GM12892 (cell line): ENCODE measurements at regions not wholly inside any gene's neighbourhood (a gene's known extent, or its start where the extent isn't known, plus 50 kb on each side); places are given as distances from the start of the nearest gene placed in this dataset.

ENCODE experiments used
- POLR2A ChIP-seq: IDR thresholded peaks from 2 replicates; pipeline ENCODE4 v1.6.1; 2011; ENCODE audit warnings: low read depth, low read length, control low read depth
- POLR2AphosphoS5 ChIP-seq: IDR thresholded peaks from 2 replicates; pipeline ENCODE4 v1.6.1; 2011; ENCODE audit warnings: low read depth, low read length, control low read depth

DNA sequence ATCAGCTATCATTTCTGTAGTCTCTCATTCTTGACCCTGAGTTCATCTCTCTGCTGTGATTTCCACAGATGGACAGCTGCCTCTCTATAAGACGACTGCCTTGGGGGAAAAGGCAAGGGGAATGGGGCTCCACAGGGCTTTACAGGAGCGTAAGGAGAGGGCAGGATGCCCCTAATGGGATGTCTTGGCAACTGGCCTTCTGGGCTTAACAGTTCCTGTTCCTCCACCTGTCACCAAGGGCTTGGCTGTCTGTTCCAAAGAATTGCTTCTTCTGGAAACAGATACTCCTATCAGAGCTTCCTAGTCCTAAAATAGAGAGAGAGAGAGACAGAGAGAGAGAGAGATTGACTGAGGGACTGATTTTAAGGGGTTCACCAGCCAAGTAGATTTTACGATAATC lies 181.9 kb downstream of the TMEM200A start:
- TF ChIP-seq POLR2A (no peak), POLR2AphosphoS5 (no peak)
